Liver (tissue), 8 donors: ENCODE measurements at regions not wholly inside any gene's neighbourhood (a gene's known extent, or its start where the extent isn't known, plus 50 kb on each side); places are given as distances from the start of the nearest gene placed in this dataset.

ENCODE experiments used
- DNase-seq: peaks from one replicate; pipeline ENCODE4 v3.0.0-alpha.2; 2017; ENCODE audit warnings: low spot score
- H3K27ac ChIP-seq, 2 donors: one replicate each; pipeline ENCODE4 v1.7.0; 2013; ENCODE audit warnings: inconsistent platforms in 2 of 2, low read length in 2 of 2, control low read depth in 1 of 2, low read depth in 1 of 2, mild to moderate bottlenecking in 1 of 2
- H3K27me3 ChIP-seq, 4 donors: one replicate each; pipeline versions ENCODE4 v1.6.1 to v1.7.0; 2013; ENCODE audit warnings: low read length in 3 of 4, inconsistent platforms in 1 of 4, mild to moderate bottlenecking in 1 of 4, moderate library complexity in 1 of 4; ENCODE audit not compliant: control insufficient read depth in 4 of 4, insufficient read depth in 4 of 4
- H3K36me3 ChIP-seq, 4 donors: one replicate each; pipeline versions ENCODE4 v1.6.1 to v1.7.0; 2013; ENCODE audit warnings: low read length in 3 of 4, mild to moderate bottlenecking in 3 of 4, low read depth in 1 of 4, moderate library complexity in 1 of 4; ENCODE audit not compliant: control insufficient read depth in 4 of 4, insufficient read depth in 3 of 4
- H3K4me1 ChIP-seq, 4 donors: one replicate each; pipeline versions ENCODE4 v1.6.1 to v1.7.0; 2013; ENCODE audit warnings: low read length in 3 of 4, mild to moderate bottlenecking in 3 of 4, moderate library complexity in 1 of 4; ENCODE audit not compliant: control insufficient read depth in 4 of 4, insufficient read depth in 4 of 4
- H3K4me3 ChIP-seq, 3 donors: one replicate each; pipeline versions ENCODE4 v1.6.1 to v1.7.0; 2013; ENCODE audit warnings: low read length in 3 of 3, control low read depth in 1 of 3, low read depth in 1 of 3, mild to moderate bottlenecking in 1 of 3
- H3K9ac ChIP-seq, 2 donors: one replicate each; pipeline ENCODE4 v1.7.0; 2013; ENCODE audit warnings: low read length in 2 of 2, mild to moderate bottlenecking in 2 of 2, moderate library complexity in 2 of 2, control low read depth in 1 of 2, low read depth in 1 of 2
- H3K9me3 ChIP-seq, 4 donors: one replicate each; pipeline versions ENCODE4 v1.6.1 to v1.7.0; 2013; ENCODE audit warnings: low read length in 3 of 4; ENCODE audit not compliant: control insufficient read depth in 4 of 4
- EGR1 ChIP-seq, 2 donors: IDR thresholded peaks; 2 replicates each; pipeline ENCODE4 v1.6.1; 2016 to 2018; ENCODE audit warnings: antibody characterized with exemption in 2 of 2, low read depth in 2 of 2
- FOXA1 ChIP-seq: IDR thresholded peaks from 2 replicates; pipeline ENCODE4 v1.6.1; 2016; ENCODE audit warnings: antibody characterized with exemption
- FOXA2 ChIP-seq: IDR thresholded peaks from 2 replicates; pipeline ENCODE4 v1.6.1; 2016; ENCODE audit warnings: antibody characterized with exemption
- GABPA ChIP-seq, 2 donors: IDR thresholded peaks in 1 of 2; conservative IDR thresholded peaks in 1 of 2; 2 replicates each; pipeline ENCODE4 v1.6.1; 2016; ENCODE audit warnings: antibody characterized with exemption in 2 of 2, mild to moderate bottlenecking in 1 of 2, moderate library complexity in 1 of 2
- HNF4A ChIP-seq, 2 donors: conservative IDR thresholded peaks; 2 replicates each; pipeline ENCODE4 v1.6.1; 2016; ENCODE audit warnings: antibody characterized with exemption in 2 of 2, mild to moderate bottlenecking in 2 of 2
- HNF4G ChIP-seq: IDR thresholded peaks from 2 replicates; pipeline ENCODE4 v1.6.1; 2016; ENCODE audit warnings: antibody characterized with exemption
- JUND ChIP-seq, 2 donors: IDR thresholded peaks; 2 replicates each; pipeline ENCODE4 v1.6.1; 2016; ENCODE audit warnings: antibody characterized with exemption in 2 of 2
- NR2F2 ChIP-seq: IDR thresholded peaks from 2 replicates; pipeline ENCODE4 v1.6.1; 2016; ENCODE audit warnings: antibody characterized with exemption
- RAD21 ChIP-seq, 2 donors: IDR thresholded peaks; 2 replicates each; pipeline ENCODE4 v1.6.1; 2016; ENCODE audit warnings: antibody characterized with exemption in 2 of 2, mild to moderate bottlenecking in 2 of 2
- RXRA ChIP-seq, 2 donors: IDR thresholded peaks; 2 replicates each; pipeline ENCODE4 v1.6.1; 2017 to 2018; ENCODE audit warnings: antibody characterized with exemption in 2 of 2, mild to moderate bottlenecking in 1 of 2
- SP1 ChIP-seq: IDR thresholded peaks from 2 replicates; pipeline ENCODE4 v1.6.1; 2018; ENCODE audit warnings: antibody characterized with exemption, mild to moderate bottlenecking
- TAF1 ChIP-seq: conservative IDR thresholded peaks from 2 replicates; pipeline ENCODE4 v1.6.1; 2016; ENCODE audit warnings: antibody characterized with exemption, mild to moderate bottlenecking
- YY1 ChIP-seq: IDR thresholded peaks from 2 replicates; pipeline ENCODE4 v1.6.1; 2016; ENCODE audit warnings: antibody characterized with exemption, mild to moderate bottlenecking
- WGBS: extraction: QIAGEN DNeasy Blood & Tissue Kit; methylation state at CpG from one replicate; pipeline ENCODE4 v1.1.7; 2013; 5-methylcytosine and 5-hydroxymethylcytosine counted together
- TF ChIP-seq, protein P1 (sequence below): IDR thresholded peaks from 2 replicates; pipeline ENCODE4 v1.6.1; 2016; ENCODE audit warnings: antibody characterized with exemption
- TF ChIP-seq, protein P2 (sequence below): IDR thresholded peaks from 2 replicates; pipeline ENCODE4 v1.6.1; 2016; ENCODE audit warnings: antibody characterized with exemption
- TF ChIP-seq, protein P3 (sequence below): IDR thresholded peaks from 2 replicates; pipeline ENCODE4 v1.6.1; 2016; ENCODE audit warnings: antibody characterized with exemption, mild to moderate bottlenecking
- TF ChIP-seq, protein P4 (sequence below): fragments of 150-350 bp; IDR thresholded peaks from 2 replicates; pipeline ENCODE4 v1.5.1; 2017; ENCODE audit warnings: improper control_type of control experiment, low read depth, low read length; ENCODE audit not compliant: missing input control
- TF ChIP-seq, protein P5 (sequence below): IDR thresholded peaks from 2 replicates; pipeline ENCODE4 v1.6.1; 2016; ENCODE audit warnings: antibody characterized with exemption
- donor health status: healthy.
- donor health status: healthy.
- donor health status: healthy.
- donor health status: healthy.
- donor health status: healthy.

DNA sequence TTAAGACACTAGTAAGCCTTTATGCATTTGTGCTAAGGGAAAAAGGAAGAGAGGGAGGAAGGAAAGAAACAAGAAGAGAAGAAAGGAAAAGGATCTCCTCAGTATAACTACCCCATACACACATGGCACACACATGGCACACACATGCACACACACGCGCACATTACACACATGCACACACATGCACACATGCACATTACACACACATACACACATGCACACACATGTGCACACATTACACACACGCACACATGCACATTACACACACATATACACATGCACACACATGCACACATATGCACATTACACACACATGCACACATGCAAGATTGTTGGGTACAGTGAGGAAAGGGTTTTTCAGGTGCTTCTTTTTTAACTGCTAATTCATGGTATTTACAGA is 311.2 kb downstream of the SKIDA1 start (continued):
- TF ChIP-seq EGR1 (IDR thresholded peaks at IDR 0.05; ENCODE audit: low read depth in 2 of 2) = no peak
- TF ChIP-seq YY1 = no peak
- TF ChIP-seq, protein P1, sequence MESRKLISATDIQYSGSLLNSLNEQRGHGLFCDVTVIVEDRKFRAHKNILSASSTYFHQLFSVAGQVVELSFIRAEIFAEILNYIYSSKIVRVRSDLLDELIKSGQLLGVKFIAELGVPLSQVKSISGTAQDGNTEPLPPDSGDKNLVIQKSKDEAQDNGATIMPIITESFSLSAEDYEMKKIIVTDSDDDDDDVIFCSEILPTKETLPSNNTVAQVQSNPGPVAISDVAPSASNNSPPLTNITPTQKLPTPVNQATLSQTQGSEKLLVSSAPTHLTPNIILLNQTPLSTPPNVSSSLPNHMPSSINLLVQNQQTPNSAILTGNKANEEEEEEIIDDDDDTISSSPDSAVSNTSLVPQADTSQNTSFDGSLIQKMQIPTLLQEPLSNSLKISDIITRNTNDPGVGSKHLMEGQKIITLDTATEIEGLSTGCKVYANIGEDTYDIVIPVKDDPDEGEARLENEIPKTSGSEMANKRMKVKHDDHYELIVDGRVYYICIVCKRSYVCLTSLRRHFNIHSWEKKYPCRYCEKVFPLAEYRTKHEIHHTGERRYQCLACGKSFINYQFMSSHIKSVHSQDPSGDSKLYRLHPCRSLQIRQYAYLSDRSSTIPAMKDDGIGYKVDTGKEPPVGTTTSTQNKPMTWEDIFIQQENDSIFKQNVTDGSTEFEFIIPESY = no peak
- no peak for TF ChIP-seq HNF4A (conservative IDR thresholded peaks at IDR 0.05)
- no peak for TF ChIP-seq NR2F2
- no peak for TF ChIP-seq TAF1
- TF ChIP-seq, protein P2, sequence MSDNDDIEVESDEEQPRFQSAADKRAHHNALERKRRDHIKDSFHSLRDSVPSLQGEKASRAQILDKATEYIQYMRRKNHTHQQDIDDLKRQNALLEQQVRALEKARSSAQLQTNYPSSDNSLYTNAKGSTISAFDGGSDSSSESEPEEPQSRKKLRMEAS = no peak

DNA sequence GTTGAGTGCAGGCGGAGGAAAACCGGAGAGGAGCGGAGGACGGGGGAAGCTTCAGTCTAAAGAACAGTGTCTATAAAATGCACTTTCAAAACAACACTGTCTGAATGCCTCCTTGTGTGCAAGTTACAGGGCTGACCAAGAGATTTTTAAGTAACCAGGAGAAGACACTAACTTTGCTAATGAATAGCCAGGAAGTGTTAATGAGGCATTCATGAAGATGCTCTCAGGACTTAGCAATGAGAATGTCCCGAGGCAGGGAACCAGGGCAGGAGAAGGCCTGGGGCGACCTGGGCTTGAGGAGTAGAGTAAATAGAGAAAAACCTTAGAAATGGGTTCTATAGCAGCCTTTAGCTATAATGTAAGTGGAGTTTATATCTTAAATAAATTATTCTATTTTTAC is 312.1 kb downstream of the SKIDA1 start:
- no peak overlapping the region for H3K4me3 ChIP-seq
- WGBS = 84% methylated on average over 6 of the region's 6 CpGs
- DNase-seq = no peak
- no peaks in the 10 kb centered on the region for H3K4me1 ChIP-seq
- no peak overlapping the region for H3K9ac ChIP-seq
- H3K27ac ChIP-seq = no peak overlapping the region
- no peaks in the 10 kb centered on the region for H3K27me3 ChIP-seq
- TF ChIP-seq JUND (IDR thresholded peaks at IDR 0.05) (no peak), YY1 (no peak), HNF4A (conservative IDR thresholded peaks at IDR 0.05) (no peak), EGR1 (IDR thresholded peaks at IDR 0.05; ENCODE audit: low read depth in 2 of 2) (no peak), SP1 (no peak)
- TF ChIP-seq, protein P3, sequence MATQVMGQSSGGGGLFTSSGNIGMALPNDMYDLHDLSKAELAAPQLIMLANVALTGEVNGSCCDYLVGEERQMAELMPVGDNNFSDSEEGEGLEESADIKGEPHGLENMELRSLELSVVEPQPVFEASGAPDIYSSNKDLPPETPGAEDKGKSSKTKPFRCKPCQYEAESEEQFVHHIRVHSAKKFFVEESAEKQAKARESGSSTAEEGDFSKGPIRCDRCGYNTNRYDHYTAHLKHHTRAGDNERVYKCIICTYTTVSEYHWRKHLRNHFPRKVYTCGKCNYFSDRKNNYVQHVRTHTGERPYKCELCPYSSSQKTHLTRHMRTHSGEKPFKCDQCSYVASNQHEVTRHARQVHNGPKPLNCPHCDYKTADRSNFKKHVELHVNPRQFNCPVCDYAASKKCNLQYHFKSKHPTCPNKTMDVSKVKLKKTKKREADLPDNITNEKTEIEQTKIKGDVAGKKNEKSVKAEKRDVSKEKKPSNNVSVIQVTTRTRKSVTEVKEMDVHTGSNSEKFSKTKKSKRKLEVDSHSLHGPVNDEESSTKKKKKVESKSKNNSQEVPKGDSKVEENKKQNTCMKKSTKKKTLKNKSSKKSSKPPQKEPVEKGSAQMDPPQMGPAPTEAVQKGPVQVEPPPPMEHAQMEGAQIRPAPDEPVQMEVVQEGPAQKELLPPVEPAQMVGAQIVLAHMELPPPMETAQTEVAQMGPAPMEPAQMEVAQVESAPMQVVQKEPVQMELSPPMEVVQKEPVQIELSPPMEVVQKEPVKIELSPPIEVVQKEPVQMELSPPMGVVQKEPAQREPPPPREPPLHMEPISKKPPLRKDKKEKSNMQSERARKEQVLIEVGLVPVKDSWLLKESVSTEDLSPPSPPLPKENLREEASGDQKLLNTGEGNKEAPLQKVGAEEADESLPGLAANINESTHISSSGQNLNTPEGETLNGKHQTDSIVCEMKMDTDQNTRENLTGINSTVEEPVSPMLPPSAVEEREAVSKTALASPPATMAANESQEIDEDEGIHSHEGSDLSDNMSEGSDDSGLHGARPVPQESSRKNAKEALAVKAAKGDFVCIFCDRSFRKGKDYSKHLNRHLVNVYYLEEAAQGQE = no peak
- peaks cover 0 to 3% (median 0%) of the 10 kb centered on the region in 4 donors for H3K9me3 ChIP-seq
- no peaks in the 10 kb centered on the region for H3K36me3 ChIP-seq

DNA sequence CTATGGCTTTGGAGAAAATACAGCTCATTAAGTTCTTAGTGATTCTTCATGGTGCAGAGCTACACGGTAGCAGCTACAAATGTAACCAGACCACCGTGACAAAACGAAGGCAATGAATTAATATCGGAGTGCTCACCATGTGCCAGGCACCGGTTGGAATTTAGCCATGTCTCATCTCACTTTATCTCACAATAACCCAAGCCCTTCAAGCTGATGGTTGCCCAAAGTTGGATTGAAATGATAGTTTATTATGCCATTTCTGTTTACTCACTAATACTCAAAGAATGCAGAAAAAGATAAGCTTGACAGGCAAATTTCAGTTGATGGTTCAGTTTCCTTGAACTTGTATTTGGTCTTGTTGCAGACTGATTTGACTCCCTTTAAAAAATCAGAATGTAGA is 312.6 kb downstream of the SKIDA1 start:
- 85% methylated on average over 5 of the region's 5 CpGs for WGBS
- no peaks in the 10 kb centered on the region for H3K4me1 ChIP-seq
- H3K27me3 ChIP-seq = no peaks in the 10 kb centered on the region
- no peak for DNase-seq
- peaks cover 0 to 3% (median 2%) of the 10 kb centered on the region in 4 donors for H3K9me3 ChIP-seq
- TF ChIP-seq TAF1 (no peak), RXRA (IDR thresholded peaks at IDR 0.05) (no peak), RAD21 (IDR thresholded peaks at IDR 0.05) (no peak), HNF4A (conservative IDR thresholded peaks at IDR 0.05) (no peak), NR2F2 (no peak), GABPA (IDR thresholded peaks at IDR 0.05 in 1 of 2, conservative IDR thresholded peaks at IDR 0.05 in 1 of 2) (no peak), HNF4G (no peak), FOXA1 (no peak), EGR1 (IDR thresholded peaks at IDR 0.05; ENCODE audit: low read depth in 2 of 2) (no peak), FOXA2 (no peak), YY1 (no peak)
- TF ChIP-seq, protein P4, sequence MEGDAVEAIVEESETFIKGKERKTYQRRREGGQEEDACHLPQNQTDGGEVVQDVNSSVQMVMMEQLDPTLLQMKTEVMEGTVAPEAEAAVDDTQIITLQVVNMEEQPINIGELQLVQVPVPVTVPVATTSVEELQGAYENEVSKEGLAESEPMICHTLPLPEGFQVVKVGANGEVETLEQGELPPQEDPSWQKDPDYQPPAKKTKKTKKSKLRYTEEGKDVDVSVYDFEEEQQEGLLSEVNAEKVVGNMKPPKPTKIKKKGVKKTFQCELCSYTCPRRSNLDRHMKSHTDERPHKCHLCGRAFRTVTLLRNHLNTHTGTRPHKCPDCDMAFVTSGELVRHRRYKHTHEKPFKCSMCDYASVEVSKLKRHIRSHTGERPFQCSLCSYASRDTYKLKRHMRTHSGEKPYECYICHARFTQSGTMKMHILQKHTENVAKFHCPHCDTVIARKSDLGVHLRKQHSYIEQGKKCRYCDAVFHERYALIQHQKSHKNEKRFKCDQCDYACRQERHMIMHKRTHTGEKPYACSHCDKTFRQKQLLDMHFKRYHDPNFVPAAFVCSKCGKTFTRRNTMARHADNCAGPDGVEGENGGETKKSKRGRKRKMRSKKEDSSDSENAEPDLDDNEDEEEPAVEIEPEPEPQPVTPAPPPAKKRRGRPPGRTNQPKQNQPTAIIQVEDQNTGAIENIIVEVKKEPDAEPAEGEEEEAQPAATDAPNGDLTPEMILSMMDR = no peak
- TF ChIP-seq, protein P2 = no peak
- TF ChIP-seq, protein P5, sequence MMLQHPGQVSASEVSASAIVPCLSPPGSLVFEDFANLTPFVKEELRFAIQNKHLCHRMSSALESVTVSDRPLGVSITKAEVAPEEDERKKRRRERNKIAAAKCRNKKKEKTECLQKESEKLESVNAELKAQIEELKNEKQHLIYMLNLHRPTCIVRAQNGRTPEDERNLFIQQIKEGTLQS = no peak
- TF ChIP-seq, protein P1 = no peak
- no peaks in the 10 kb centered on the region for H3K36me3 ChIP-seq
- no peak overlapping the region for H3K9ac ChIP-seq
- peak overlapping the region in 1 of 2 donors; percentile 3 for H3K27ac ChIP-seq
- no peak overlapping the region for H3K4me3 ChIP-seq
